GM10266 (cell line): ENCODE measurements at regions not wholly inside any gene's neighbourhood (a gene's known extent, or its start where the extent isn't known, plus 50 kb on each side); places are given as distances from the start of the nearest gene placed in this dataset.

Source experiments
- DNase-seq: peaks from one replicate; pipeline ENCODE4 v3.0.0; 2012; ENCODE audit errors: extremely low spot score
- TF ChIP-seq, protein P1 (sequence below): IDR thresholded peaks from 2 replicates; pipeline ENCODE4 v1.5.1; 2012; ENCODE audit warnings: mild to moderate bottlenecking, low read depth; ENCODE audit not compliant: control insufficient read depth, insufficient read depth; ENCODE audit errors: missing control alignments

DNA sequence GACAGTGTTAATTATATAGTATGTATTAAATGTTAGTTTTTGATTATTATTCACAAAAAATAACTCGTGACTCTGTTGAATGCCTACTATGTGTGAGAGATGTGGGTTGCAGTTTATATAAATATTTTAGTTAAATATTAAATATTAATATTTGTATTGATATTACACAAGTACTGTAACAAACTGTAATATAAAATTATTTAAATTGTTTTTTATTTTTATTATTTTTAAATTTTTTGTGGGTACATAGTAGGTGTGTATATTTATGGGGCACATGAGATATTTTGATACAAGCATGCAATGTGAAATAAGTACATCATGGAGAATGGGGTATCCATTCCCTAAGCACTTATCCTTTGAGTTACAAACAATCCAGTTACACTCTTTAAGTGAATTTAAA, 196.1 kb upstream of the ZNF717 start:
- no peak for DNase-seq
- TF ChIP-seq, protein P1, sequence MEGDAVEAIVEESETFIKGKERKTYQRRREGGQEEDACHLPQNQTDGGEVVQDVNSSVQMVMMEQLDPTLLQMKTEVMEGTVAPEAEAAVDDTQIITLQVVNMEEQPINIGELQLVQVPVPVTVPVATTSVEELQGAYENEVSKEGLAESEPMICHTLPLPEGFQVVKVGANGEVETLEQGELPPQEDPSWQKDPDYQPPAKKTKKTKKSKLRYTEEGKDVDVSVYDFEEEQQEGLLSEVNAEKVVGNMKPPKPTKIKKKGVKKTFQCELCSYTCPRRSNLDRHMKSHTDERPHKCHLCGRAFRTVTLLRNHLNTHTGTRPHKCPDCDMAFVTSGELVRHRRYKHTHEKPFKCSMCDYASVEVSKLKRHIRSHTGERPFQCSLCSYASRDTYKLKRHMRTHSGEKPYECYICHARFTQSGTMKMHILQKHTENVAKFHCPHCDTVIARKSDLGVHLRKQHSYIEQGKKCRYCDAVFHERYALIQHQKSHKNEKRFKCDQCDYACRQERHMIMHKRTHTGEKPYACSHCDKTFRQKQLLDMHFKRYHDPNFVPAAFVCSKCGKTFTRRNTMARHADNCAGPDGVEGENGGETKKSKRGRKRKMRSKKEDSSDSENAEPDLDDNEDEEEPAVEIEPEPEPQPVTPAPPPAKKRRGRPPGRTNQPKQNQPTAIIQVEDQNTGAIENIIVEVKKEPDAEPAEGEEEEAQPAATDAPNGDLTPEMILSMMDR: no peak

DNA sequence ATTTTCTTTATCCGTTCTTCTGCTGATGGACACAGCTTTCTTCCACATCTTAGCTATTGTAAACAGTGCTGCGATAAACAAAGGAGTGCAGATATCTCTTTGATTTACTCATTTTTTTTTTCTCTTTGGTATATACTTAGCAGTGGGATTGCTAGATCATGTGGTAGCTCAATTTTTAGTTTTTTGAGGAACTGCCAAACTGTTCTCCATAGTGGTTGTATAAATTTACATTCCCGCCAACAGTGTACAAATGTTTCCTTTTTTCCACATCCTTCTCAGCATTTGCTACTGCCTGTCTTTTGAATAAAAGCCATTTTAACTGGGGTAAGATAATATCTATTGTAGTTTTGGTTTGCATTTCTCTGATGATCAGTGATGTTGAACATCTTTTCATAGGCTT, 196.8 kb upstream of the ZNF717 start:
- TF ChIP-seq, protein P1: no peak
- DNase-seq: no peak

DNA sequence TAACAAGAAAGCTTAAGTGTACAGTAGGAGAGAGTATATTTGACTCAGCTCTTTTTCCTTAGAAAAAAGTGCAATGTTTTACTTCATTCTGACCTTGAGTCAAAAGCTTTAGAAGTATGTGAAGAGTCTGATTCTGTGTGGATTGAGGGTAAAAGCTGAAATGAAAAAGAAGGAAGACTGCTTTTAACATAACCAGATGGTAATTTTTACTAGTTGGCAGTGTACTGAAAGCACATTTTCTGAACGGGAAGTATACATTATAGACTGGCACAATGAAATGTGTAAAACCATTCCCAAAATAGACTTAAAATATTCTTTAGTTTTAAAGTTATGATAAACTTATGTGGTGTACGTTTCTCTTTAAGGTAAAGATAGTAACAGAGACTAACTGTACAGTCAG, 197.8 kb upstream of the ZNF717 start:
- no peak for DNase-seq
- TF ChIP-seq, protein P1: no peak

DNA sequence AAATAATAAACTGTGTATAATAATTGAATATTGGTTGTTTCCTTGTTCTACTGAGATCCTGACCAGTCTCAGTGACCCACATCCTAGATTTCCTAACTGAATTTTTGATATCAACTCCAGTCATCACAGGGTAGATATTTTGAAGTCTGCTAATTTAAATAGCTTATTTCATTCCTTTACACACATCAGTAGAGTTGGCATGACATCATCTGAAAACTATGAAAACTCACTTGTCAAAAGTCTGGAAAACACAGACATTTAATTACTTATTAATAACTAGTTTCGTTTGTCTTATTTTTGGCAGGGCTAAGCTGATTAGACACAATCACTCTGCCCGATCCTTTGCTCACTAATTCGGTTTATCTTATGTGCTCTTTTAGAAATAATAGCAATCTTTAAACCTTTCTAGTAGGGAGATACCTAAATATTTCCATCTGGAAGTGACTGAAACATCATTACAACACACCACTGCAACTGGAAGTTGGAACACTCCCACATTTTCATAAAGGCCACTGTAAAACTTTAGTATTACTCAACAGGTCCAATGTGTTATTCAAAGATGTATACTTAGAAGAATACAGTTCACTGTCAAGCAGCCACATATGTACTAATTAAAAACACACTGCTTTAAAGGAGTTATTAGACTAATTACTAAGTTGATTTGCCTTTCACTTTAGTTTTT, 198.4 kb upstream of the ZNF717 start:
- DNase-seq: no peak
- TF ChIP-seq, protein P1: no peak

DNA sequence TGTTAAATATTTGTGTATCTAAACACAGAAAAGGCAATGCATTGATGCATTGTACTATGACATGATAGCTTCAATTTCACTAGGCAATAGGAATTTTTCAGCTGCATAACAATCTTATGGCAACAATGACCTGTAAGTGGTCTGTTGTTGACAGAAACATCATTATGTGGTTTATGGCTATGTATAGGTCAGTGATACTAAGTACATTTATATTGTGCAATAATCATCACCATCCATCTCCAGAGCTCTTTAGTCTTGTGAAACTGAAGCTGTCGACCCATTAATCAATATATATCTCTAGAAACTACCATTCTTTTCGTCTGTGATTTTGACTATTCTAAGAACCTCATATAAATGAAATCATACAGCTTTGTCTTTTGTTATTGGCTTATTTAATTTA, 200.1 kb upstream of the ZNF717 start:
- no peak for DNase-seq
- TF ChIP-seq, protein P1: no peak

DNA sequence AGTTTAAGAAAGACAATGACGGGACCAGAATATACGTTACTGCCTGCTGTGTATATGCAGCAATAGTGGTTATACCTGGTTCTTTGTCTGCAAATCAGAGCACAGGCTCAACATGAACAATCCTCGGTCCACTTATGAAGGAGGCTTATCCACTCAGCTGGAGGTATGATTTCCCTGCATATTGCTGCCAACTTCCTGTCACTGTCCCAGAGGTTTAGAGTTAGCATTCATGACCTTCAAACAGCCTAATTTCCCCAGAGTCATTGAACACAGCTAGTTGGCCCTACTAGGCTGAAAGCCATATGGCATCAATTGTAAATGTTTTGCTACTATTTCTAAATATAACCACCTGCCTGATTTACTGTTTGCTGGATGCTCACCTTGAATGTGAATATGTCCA, 224.9 kb upstream of the ZNF717 start:
- TF ChIP-seq, protein P1: no peak
- DNase-seq: no peak

DNA sequence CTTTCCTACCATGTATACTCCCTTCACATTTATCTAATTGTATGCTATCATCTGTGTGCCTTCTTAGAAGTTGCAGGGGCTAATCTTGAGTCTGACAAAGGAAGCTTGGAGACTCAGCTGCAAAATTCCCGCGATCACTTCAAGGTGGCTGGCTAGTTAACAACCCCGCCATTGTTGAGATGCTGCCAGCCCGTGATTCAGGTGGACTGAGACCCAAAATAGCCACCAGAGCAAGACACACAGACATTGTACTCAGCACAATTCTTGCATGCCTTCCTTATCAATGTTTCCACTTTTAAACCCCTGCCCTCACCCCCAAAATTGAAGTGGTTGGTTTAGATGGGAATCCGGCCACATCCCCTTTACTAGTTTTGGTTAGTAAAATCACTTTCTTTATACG, 225.8 kb upstream of the ZNF717 start:
- TF ChIP-seq, protein P1: no peak
- no peak for DNase-seq
